Left forelimb (tissue), 1 donor: ENCODE measurements at regions not wholly inside any gene's neighbourhood (a gene's known extent, or its start where the extent isn't known, plus 50 kb on each side); places are given as distances from the start of the nearest gene placed in this dataset.
A peak's percentile ranks its signal among the peaks of the same experiment; 100 is the strongest.
"Not testable (repeated sequence)": the region's sequence is repeated elsewhere in the genome, so short reads cannot be mapped to it uniquely, and the experiment has no call there.

Source experiments
- DNase-seq: peaks from one replicate; pipeline ENCODE4 v3.0.0-alpha.2; 2018; ENCODE audit warnings: low spot score

DNA sequence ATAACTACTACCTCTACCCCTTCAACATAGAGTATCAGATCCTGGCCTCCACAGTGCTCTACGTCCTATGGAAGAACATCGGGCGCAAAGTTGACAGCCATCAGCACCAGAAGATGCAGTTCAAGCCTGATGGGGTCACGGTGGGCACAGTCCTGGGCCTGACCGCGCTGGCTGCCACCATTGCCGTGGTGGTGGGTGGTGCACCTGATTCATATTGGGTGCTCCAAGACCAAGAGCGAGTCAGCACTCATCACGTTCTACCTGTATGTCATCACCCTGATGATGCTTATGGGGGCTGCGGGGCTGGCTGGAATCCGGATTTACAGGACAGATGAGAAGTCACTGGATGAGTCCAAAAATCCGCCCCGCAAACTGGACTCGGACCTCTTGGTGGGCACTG is 846.4 kb downstream of the RPIA start:
- not testable (repeated sequence) for DNase-seq

DNA sequence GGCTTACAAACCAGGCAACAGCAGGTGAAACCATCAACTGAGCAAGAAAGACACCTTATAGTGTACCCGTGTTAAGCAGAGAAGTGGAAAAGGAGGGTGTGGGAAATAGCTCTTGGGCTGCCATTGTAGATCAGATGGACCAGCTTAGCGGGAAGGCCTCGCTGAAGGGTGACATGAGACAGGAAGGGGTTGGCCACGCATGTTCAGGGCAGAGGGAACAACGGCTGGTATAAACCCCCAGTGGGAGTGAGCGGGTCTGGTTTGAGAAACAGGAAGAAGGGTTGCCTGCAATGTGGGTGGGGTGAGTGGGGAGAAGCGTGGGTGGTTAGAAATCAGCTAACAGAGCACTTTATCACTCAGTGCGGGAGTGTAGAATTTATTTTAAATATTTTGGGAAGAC is 852.6 kb downstream of the RPIA start:
- DNase-seq, result not testable (repeated sequence)

DNA sequence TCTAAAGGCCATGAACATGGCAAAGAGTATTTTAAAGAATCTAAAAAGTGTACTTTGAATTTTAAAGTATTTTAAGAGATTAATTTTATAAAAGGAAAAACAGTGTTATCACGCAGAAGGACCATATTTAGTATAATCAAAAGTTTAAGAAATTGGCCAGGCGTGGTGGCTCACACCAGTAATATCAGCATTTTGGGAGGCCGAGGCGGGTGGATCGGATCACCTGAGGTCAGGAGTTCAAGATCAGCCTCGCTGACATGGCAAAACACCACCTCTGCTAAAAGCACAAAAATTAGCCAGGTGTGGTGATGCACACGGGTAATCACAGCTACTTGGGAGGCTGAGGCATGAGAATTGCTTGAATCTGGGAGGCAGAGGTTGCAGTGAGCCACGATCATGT is 887.7 kb downstream of the RPIA start:
- DNase-seq, result not testable (repeated sequence)

DNA sequence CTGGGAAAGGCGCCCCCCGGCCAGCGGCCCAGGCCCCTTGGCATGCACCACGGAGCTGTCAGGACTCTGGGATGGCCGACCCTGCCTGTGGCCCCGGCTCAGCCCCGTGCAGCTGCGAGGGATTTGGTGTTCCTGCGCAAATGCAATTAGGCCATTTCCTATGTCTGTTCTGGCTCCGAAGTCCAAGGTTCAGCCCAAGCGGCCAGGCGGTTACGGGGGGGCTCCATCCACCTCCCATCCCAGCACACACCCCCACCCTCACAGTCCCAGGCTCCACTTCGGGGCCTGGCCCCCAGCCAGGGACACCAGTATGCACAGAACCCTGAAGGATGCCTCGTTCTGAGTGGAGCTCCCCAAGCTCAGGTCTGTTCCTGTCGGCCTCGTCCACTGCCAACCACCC is 891.3 kb downstream of the RPIA start:
- peak; percentile 55 for DNase-seq

DNA sequence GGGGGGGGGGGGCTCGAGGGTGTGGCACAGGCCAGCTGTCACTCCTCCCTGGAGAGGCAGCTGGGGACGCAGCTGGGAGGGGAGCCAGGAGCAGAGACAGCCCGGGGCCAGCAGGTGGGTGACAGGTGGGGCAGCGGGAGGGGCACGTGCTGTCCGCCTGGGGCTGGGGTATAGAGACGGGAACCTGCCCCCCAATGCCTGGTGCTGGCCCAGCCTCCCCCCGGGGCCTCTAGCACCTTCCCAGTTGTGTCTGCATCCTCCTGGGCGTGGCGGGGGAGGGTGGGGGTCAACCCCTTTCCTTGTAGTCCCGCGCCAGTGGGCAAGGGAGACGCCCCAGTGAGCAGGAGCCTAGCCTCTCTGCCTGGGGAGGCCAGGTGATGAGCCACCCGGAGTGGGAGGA is 892.6 kb downstream of the RPIA start:
- peak; percentile 54 for DNase-seq

DNA sequence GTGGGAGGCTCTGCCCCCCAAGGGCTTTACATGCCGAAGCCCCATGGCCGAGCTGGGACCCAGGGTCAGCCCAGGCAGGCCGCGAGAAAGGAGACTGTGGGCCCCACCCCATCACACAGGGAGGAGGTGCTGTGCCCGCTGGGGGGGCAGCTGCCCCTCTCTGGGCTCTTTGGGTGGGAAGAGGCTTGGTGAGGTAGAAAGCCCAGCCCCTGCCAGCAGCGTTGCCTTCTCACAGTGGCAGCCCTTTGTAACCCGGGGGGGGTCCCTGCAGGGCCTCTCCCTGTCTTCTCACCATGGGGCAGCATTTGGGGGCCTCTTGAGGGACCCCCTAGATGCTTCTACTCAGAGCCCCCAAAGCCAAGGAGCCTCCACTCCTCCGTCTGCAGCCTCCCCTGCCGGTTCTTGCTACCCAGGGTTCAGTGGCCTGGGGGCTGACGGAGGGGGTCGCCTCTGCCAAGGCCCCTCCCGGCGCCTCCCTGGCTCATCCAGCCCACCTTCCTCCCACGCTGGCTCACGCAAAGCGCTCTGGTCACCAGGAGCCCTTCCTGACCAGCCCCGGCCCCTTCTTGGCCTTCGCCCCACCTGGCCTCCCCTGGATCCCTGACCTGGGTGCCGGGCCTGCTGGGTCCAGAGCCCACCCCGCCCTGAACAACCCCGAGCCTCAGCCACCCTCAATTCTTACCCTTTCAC is 893.5 kb downstream of the RPIA start:
- DNase-seq, result not testable (repeated sequence)

DNA sequence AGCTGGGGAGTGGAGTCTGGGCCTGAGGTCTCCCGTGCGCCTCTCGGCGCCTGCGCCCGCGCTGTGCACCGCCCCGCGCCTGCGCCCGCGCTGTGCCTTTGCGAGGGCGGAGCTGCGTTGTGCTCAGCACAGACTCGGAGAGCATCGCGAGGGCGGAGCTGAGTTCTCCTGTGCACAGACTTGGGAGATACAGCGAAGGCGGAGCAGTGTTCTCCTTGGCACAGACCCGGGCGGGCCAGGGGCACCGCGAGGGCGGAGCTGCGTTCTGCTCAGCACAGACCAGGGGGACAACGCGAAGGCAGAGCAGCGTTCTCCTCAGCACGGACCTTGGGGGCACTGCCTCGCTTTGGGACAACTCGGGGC is 894.1 kb downstream of the RPIA start:
- DNase-seq, result peak; percentile 73

DNA sequence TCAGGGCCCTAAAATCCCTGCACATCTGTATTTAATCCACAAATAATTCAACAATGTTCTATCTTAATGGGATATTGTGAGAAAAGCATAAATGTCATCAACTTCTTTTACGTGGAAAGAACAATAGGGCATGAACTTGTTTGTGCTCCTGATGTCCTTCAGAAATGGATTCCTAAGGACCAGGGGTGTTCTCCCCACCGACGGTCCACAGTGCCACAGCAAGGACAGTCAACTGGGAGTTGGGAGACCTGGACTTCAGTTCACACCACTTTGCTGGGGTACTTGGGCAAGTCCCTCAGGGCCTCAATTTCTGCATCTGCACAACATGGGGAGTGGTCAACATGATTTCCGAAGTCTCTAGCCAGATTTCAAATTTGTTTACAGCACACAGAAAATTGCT is 908.4 kb downstream of the RPIA start:
- not testable (repeated sequence) for DNase-seq

DNA sequence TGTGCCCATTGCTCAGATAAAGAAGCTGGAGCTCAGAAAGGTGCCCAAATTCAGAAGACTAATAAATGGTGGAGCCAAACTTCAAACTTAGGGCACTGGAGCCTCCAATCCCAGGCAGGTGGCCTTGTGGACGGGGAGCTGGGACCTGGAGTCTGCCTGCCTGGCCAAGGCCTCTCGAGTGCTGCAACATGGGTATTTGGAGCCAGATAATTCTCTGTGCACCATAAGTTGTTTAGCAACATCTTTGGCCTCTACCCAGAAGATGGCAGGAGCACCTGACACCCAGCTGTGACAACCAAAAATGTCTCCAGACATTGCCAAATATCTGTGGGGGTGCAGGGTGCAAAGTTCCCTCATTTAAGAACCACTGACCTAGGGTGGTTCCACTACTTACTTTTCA is 915.0 kb downstream of the RPIA start:
- DNase-seq, result not testable (repeated sequence)

DNA sequence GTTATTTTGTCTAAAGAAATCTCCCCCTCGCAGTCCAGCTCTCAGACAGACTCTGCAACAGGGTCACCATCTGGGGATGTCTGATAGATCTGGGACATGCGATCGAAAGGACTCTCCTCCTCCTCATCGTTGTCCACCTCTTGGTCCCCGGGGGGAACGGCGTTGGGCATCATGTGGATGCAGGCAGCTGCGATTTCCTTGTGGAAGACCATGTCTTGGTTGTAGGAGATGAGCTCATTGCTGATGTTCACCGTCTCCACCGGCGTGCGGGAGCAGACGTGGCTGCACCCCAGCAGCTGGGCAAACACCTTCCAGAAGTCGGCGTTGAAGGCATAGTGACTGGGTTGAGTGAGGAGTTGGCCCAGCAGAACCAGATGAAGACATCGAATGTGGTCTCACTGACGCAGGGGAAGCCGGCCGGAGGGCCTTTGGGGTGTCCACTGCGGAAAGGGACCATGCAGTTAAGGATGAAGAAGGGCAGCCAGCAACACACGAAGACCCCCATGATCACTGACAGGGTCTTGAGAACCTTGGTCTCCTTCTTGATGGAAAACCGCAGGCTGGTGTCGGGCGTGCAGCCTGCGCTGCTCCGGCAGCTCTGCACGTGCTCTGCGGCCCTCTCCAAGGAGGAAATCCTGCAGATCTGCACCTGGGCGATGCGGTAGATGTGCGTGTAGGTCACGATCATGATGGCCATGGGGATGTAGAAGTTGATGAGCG is 918.9 kb downstream of the RPIA start:
- DNase-seq, result not testable (repeated sequence)

DNA sequence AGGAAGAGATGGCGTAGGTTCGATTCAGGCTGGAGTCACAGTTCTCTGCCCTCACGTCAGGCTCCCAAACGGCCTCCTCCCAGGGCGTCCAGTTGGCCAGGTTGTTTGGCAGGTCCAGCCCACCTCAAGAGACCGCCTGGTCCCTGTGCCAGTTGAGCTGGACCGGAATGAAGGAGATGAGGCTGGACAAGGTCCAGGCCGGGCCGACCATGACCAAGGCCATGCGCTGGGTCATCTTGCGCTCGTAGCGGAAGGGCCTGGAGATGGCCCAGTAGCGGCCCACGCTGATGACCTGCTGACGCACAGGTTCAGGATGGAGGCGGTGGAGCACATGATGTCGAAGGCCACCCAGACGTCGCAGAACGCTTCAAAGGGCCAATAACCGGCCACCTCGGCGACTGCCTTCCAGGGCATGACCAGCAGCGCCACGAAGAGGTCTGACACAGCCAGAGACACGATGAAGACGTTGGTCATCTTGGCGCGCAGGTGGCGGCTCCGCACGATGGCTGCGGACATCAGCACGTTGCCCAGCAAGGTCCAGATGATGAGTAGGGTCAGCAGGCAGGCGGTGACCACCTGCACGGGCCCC is 919.5 kb downstream of the RPIA start:
- peak; percentile 61 for DNase-seq

DNA sequence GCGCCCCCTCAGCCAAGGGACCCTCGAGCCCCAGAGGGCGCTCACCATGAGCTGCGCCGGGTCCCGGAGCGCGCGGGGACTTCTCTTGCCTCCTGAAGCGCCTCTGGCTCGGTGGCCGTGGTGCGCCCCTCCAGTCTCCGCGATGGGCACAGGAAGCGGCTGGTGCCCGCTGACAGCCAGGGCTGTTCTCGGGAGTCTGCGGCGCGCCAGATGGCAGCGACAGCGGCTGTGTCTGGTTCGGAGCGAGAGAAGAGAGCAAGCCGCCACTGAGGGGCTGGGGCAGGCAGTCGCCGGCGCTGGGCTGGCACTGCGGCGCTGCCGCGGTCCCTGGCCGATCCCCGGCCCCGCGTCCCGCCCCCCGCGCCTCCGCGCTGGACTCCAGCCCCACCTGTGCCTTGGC is 920.2 kb downstream of the RPIA start:
- not testable (repeated sequence) for DNase-seq

DNA sequence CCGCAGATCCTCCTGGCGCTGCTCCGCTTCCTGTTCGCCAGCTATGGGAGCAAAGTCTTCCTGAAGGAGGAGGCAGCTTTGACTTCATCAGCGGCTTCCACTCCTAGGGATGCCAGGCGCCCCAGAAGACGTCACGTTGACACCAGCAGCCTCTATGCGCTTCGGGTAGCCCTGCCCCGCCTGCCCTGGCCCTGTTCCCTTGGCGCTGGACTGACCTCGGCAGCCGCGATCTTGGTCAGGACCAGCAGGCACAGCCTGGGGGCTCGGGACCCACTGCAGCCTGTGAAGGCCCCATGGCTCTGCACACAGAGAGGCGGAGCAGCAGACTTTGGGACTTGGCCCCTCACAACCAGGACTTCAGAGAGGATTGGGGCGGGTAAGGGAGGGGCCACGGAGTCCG is 957.8 kb downstream of the RPIA start:
- not testable (repeated sequence) for DNase-seq

DNA sequence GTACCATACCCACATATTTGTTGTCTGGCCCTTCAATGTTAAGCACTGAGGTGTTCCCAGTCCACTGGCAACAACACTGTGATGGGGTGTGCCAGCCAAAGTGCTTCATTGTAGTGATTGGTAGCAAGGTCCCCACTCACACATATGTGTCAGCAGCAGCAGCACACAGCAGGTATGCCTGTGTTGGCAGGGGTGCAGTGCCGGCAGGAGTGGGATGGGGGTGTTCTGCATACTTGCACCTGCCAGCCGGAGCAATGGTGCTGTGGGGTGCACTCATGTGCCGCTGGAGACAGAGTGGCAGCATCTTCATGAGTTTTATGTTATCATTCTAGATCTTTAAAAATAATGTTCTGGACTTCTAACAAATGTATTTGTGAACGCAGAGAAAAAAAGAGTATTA is 987.8 kb downstream of the RPIA start:
- DNase-seq, result not testable (repeated sequence)
